Adrenal gland (tissue), 5 donors: ENCODE measurements at regions not wholly inside any gene's neighbourhood (a gene's known extent, or its start where the extent isn't known, plus 50 kb on each side); places are given as distances from the start of the nearest gene placed in this dataset.

Source experiments
- POLR2A ChIP-seq, 2 donors: fragments of 450-650 bp; IDR thresholded peaks; one replicate each; pipeline ENCODE4 v1.6.1; 2017; ENCODE audit warnings: antibody characterized with exemption in 2 of 2, mild to moderate bottlenecking in 2 of 2, moderate library complexity in 1 of 2
- TF ChIP-seq, protein P1 (sequence below), 6 experiments: fragments of 450-650 bp in 4 of 6; fragments of 200-600 bp in 2 of 6; sonication (generic) in 1 of 6; IDR thresholded peaks; 1 replicate in 5 of 6; 2 replicates in 1 of 6; pipeline versions ENCODE4 v1.5.1 to v1.8.0; 2016 to 2021; ENCODE audit warnings: antibody characterized with exemption in 6 of 6, mild to moderate bottlenecking in 2 of 6, moderate library complexity in 1 of 6
- donor health status: DM: no; HTN: no; CAD: no.

DNA sequence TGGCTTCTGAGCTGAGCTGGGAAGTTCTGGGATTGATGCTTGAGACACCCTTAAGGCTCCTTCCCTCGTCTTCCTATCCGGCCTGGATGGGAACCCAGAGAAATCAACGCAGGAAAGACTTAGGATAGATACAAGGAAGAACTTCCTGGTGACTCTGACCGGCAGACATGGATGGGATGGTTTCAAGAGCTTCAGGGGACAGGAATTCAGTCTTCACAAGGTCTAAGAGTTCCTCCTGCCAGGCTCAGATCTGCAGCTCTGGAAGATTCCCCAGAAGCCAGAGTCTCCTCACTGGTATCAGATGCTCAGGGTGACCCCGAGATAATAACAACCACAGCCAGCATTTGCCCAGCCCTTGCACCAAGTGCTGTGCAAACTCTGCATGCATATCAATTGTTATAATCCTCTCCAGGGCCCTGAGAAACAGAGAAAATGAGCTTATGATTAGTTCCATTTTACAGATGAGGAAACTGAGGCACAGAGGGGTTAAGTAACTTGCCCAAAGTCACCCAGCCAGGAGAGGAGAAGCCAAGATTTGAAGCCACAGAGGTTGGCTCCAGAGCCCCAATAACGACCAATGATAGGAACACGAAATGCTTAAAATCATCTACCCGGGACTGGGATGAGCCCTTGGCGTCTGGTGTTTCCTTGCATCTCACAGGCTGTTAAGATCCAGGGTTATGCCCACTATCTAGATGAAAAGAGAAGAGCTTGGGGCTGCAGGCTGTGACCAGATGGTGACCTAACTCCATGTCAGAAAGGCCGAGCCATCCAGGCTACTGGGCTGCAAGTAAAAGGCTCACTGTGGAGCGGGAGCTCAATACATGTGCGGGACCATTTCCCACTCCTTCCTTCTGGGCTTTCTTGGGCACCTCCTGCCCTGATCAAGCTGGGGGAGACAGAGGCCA lies 119.8 kb downstream of the C9orf50 start:
- TF ChIP-seq, protein P1, sequence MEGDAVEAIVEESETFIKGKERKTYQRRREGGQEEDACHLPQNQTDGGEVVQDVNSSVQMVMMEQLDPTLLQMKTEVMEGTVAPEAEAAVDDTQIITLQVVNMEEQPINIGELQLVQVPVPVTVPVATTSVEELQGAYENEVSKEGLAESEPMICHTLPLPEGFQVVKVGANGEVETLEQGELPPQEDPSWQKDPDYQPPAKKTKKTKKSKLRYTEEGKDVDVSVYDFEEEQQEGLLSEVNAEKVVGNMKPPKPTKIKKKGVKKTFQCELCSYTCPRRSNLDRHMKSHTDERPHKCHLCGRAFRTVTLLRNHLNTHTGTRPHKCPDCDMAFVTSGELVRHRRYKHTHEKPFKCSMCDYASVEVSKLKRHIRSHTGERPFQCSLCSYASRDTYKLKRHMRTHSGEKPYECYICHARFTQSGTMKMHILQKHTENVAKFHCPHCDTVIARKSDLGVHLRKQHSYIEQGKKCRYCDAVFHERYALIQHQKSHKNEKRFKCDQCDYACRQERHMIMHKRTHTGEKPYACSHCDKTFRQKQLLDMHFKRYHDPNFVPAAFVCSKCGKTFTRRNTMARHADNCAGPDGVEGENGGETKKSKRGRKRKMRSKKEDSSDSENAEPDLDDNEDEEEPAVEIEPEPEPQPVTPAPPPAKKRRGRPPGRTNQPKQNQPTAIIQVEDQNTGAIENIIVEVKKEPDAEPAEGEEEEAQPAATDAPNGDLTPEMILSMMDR (IDR thresholded peaks at IDR 0.05), result no peak
- TF ChIP-seq POLR2A (IDR thresholded peaks at IDR 0.05), result no peak
